Neural crest cell (in vitro differentiated cells): ENCODE measurements at regions not wholly inside any gene's neighbourhood (a gene's known extent, or its start where the extent isn't known, plus 50 kb on each side); places are given as distances from the start of the nearest gene placed in this dataset.

ENCODE experiments used
- DNase-seq: peaks from one replicate; pipeline ENCODE4 v3.0.0; 2021; ENCODE audit warnings: low read depth, mixed read lengths, low spot score
- H3K27ac Mint-ChIP-seq: one replicate; pipeline ENCODE4 v1.8.0; 2021; ENCODE audit warnings: mild to moderate bottlenecking, mixed read lengths; ENCODE audit not compliant: unreplicated experiment
- H3K27me3 Mint-ChIP-seq: 2 replicates; pipeline ENCODE4 v1.8.0; 2021; ENCODE audit warnings: low read depth, mild to moderate bottlenecking, mixed read lengths
- H3K36me3 Mint-ChIP-seq: 2 replicates; pipeline ENCODE4 v1.8.0; 2021; ENCODE audit warnings: low read depth, mild to moderate bottlenecking, mixed read lengths
- H3K4me1 Mint-ChIP-seq: 2 replicates; pipeline ENCODE4 v1.8.0; 2021; ENCODE audit warnings: mixed read lengths
- H3K4me3 Mint-ChIP-seq: one replicate; pipeline ENCODE4 v1.8.0; 2021; ENCODE audit warnings: mild to moderate bottlenecking, mixed read lengths
- H3K9me3 Mint-ChIP-seq: 2 replicates; pipeline ENCODE4 v1.8.0; 2021; ENCODE audit warnings: mixed read lengths
- CTCF ChIP-seq: fragments of 200-600 bp; sonication (generic); conservative IDR thresholded peaks from 2 replicates; pipeline ENCODE4 v1.5.0; 2021; ENCODE audit warnings: antibody characterized with exemption, mild to moderate bottlenecking

- Mint-ChIP-seq H3K4me1 (peaks cover 7% of the 10 kb centered on the region), H3K36me3 (no peaks in the 10 kb centered on the region), H3K4me3 (no peak overlapping the region), H3K9me3 (no peaks in the 10 kb centered on the region), H3K27me3 (no peaks in the 10 kb centered on the region), H3K27ac (no peak overlapping the region)
- TF ChIP-seq CTCF, result no peak
- DNase-seq, result no peak
Observed at GRCh38 chr3:115385774-115386730, 237.3 kb upstream of the GAP43 start.

- DNase-seq, result no peak
- no peaks in the 10 kb centered on the region for H3K27me3 Mint-ChIP-seq
- no peak overlapping the region for H3K27ac Mint-ChIP-seq
- H3K4me1 Mint-ChIP-seq, result peaks cover 7% of the 10 kb centered on the region
- H3K9me3 Mint-ChIP-seq, result no peaks in the 10 kb centered on the region
- TF ChIP-seq CTCF, result no peak
- no peaks in the 10 kb centered on the region for H3K36me3 Mint-ChIP-seq
- H3K4me3 Mint-ChIP-seq, result no peak overlapping the region
Observed at GRCh38 chr3:115388166-115388565, 235.1 kb upstream of the GAP43 start.

- H3K4me1 Mint-ChIP-seq, result peaks cover 7% of the 10 kb centered on the region
- no peak overlapping the region for H3K27ac Mint-ChIP-seq
- no peak for DNase-seq
- TF ChIP-seq CTCF, result no peak
- no peaks in the 10 kb centered on the region for H3K9me3 Mint-ChIP-seq
- no peaks in the 10 kb centered on the region for H3K36me3 Mint-ChIP-seq
- H3K27me3 Mint-ChIP-seq, result no peaks in the 10 kb centered on the region
- H3K4me3 Mint-ChIP-seq, result no peak overlapping the region
Observed at GRCh38 chr3:115388811-115389210, 234.5 kb upstream of the GAP43 start.

- Mint-ChIP-seq H3K4me3 (no peak overlapping the region), H3K27ac (no peak overlapping the region), H3K36me3 (no peaks in the 10 kb centered on the region), H3K27me3 (no peaks in the 10 kb centered on the region), H3K4me1 (peaks cover 13% of the 10 kb centered on the region), H3K9me3 (no peaks in the 10 kb centered on the region)
- DNase-seq, result no peak
- TF ChIP-seq CTCF, result no peak
Observed at GRCh38 chr3:115396801-115397200, 226.5 kb upstream of the GAP43 start.

- DNase-seq, result no peak
- Mint-ChIP-seq H3K27ac (no peak overlapping the region), H3K4me1 (peaks cover 17% of the 10 kb centered on the region), H3K9me3 (no peaks in the 10 kb centered on the region), H3K36me3 (no peaks in the 10 kb centered on the region), H3K27me3 (no peaks in the 10 kb centered on the region), H3K4me3 (no peak overlapping the region)
- no peak for TF ChIP-seq CTCF
Observed at GRCh38 chr3:115397433-115397832, 225.9 kb upstream of the GAP43 start.
